Kidney epithelial cell (primary cell): ENCODE measurements at regions not wholly inside any gene's neighbourhood (a gene's known extent, or its start where the extent isn't known, plus 50 kb on each side); places are given as distances from the start of the nearest gene placed in this dataset.

Source experiments
- DNase-seq: peaks from one replicate; pipeline ENCODE4 v3.0.0-alpha.2; 2010; ENCODE audit warnings: low read depth
- H3K27me3 ChIP-seq: 2 replicates; pipeline ENCODE4 v1.6.0; 2011; ENCODE audit warnings: low read length; ENCODE audit not compliant: control insufficient read depth, insufficient read depth
- H3K36me3 ChIP-seq: 2 replicates; pipeline ENCODE4 v1.5.1; 2011; ENCODE audit warnings: low read length; ENCODE audit not compliant: control insufficient read depth, insufficient read depth
- H3K4me3 ChIP-seq: 2 replicates; pipeline ENCODE4 v1.5.1; 2011; ENCODE audit warnings: low read depth, mild to moderate bottlenecking, control low read depth, low read length
- TF ChIP-seq, protein P1 (sequence below): IDR thresholded peaks from 2 replicates; pipeline ENCODE4 v1.5.1; 2011; ENCODE audit warnings: mild to moderate bottlenecking, moderate library complexity, low read length, control low read depth, inconsistent platforms; ENCODE audit not compliant: insufficient read depth, poor library complexity, severe bottlenecking

GRCh38 chr5:3654515-3654914, 58.9 kb downstream of the IRX1 start:
- no peak for DNase-seq
- no peaks in the 10 kb centered on the region for H3K36me3 ChIP-seq
- no peaks in the 10 kb centered on the region for H3K27me3 ChIP-seq
- TF ChIP-seq, protein P1, sequence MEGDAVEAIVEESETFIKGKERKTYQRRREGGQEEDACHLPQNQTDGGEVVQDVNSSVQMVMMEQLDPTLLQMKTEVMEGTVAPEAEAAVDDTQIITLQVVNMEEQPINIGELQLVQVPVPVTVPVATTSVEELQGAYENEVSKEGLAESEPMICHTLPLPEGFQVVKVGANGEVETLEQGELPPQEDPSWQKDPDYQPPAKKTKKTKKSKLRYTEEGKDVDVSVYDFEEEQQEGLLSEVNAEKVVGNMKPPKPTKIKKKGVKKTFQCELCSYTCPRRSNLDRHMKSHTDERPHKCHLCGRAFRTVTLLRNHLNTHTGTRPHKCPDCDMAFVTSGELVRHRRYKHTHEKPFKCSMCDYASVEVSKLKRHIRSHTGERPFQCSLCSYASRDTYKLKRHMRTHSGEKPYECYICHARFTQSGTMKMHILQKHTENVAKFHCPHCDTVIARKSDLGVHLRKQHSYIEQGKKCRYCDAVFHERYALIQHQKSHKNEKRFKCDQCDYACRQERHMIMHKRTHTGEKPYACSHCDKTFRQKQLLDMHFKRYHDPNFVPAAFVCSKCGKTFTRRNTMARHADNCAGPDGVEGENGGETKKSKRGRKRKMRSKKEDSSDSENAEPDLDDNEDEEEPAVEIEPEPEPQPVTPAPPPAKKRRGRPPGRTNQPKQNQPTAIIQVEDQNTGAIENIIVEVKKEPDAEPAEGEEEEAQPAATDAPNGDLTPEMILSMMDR: no peak
- H3K4me3 ChIP-seq: no peak overlapping the region

DNA sequence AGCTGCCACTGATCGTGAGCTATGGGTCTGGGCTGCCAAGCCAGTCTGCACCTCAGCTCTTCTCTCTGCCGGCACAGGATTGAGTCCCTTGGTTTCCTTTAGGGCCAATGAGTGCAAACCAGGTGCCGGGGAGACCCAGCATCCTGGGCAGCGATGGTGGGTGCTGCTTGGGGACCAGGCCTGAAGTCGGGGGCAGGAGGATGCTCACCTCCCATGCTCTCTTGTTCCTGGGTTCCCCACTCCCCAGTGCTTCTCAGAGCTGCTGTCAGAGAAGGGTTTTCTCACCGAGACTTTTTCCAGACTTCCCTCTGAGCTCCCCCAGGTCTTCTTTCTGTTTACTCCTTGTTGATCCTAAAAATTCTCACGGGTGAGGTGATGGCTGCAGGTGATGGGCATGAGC, 61.2 kb downstream of the IRX1 start:
- Histone ChIP-seq H3K27me3 (no peaks in the 10 kb centered on the region), H3K4me3 (no peak overlapping the region), H3K36me3 (no peaks in the 10 kb centered on the region)
- TF ChIP-seq, protein P1: no peak
- DNase-seq: no peak

GRCh38 chr5:3657364-3658022, 61.9 kb downstream of the IRX1 start:
- no peak overlapping the region for H3K4me3 ChIP-seq
- DNase-seq: no peak
- no peaks in the 10 kb centered on the region for H3K27me3 ChIP-seq
- H3K36me3 ChIP-seq: no peaks in the 10 kb centered on the region
- TF ChIP-seq, protein P1: no peak

DNA sequence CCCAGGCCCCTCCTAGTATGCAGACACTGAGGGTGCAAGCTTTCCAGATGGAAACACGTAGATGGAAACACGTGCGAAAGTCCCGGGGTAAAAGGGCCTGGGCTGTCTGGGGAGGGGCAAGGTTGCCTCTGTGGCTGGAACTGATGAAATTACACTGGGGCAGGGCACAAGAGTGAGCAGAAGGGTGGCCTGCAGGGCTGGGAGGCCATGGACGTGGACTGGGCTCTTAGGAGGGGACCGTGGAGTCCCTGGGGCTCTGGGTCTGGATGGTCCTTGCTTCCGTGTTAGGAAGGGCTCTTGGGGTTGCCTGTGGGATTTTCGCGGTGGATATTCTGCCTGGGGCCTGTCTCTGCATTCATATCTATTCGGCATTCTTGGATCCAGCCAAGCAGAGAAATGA, 63.3 kb downstream of the IRX1 start:
- Histone ChIP-seq H3K36me3 (no peaks in the 10 kb centered on the region), H3K4me3 (no peak overlapping the region), H3K27me3 (no peaks in the 10 kb centered on the region)
- DNase-seq: no peak
- TF ChIP-seq, protein P1: no peak

DNA sequence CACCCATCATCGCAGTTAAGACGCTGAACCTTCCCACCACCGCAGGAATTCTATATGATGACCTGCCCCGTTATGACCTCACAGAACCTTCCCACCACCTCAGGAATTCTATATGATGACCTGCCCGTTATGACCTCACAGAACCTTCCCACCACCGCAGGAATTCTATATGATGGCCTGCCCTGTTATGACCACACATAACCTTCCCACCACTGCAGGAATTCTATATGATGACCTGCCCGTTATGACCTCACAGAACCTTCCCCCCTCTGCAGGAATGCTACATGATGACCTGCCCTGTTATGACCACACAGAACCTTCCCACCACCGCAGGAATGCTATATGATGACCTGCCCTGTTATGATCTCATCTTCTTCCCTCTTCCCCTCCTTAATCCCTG, 64.3 kb downstream of the IRX1 start:
- no peaks in the 10 kb centered on the region for H3K36me3 ChIP-seq
- TF ChIP-seq, protein P1: no peak
- no peak overlapping the region for H3K4me3 ChIP-seq
- H3K27me3 ChIP-seq: no peaks in the 10 kb centered on the region
- DNase-seq: no peak

- TF ChIP-seq, protein P1: no peak
- Histone ChIP-seq H3K27me3 (no peaks in the 10 kb centered on the region), H3K36me3 (no peaks in the 10 kb centered on the region), H3K4me3 (no peak overlapping the region)
- no peak for DNase-seq
Measured at GRCh38 chr5:3660630-3661029, 65.0 kb downstream of the IRX1 start.
